ENCODE measurements at regions not wholly inside any gene's neighbourhood (a gene's known extent, or its start where the extent isn't known, plus 50 kb on each side); places are given as distances from the start of the nearest gene placed in this dataset.

DNA sequence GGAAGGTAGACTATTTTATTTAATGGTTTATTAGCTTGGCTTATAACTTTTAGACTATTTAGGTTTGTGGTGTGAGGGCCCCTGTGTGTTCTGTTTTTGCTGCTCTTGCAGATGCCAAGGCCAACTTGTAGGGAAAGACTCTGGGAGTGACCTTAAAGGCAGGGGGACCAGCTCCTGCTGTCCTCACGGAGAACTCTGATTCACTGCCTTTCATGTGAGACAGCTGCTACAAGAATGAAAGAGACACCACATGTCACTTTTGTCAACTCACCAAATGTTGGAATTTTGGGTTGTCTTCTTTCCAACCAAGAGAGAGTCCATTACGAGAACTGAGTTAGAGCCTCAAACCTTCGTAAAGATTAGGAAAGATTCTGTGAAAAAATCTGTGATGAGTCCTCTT is 258.3 kb upstream of the ADAMTSL1 start:
- no peaks in the 10 kb centered on the region for H3K27me3 Mint-ChIP-seq (ENCODE audit: low read depth)
- peaks cover 3% of the 10 kb centered on the region for H3K9me3 Mint-ChIP-seq (ENCODE audit: low read depth)
- H3K4me3 Mint-ChIP-seq (ENCODE audit: unreplicated experiment) = no peak overlapping the region
- no peak overlapping the region for H3K27ac Mint-ChIP-seq (ENCODE audit: unreplicated experiment)
- no peaks in the 10 kb centered on the region for H3K36me3 Mint-ChIP-seq (ENCODE audit: low read depth)
- DNase-seq (ENCODE audit: low spot score) = no peak
- TF ChIP-seq, protein P1, sequence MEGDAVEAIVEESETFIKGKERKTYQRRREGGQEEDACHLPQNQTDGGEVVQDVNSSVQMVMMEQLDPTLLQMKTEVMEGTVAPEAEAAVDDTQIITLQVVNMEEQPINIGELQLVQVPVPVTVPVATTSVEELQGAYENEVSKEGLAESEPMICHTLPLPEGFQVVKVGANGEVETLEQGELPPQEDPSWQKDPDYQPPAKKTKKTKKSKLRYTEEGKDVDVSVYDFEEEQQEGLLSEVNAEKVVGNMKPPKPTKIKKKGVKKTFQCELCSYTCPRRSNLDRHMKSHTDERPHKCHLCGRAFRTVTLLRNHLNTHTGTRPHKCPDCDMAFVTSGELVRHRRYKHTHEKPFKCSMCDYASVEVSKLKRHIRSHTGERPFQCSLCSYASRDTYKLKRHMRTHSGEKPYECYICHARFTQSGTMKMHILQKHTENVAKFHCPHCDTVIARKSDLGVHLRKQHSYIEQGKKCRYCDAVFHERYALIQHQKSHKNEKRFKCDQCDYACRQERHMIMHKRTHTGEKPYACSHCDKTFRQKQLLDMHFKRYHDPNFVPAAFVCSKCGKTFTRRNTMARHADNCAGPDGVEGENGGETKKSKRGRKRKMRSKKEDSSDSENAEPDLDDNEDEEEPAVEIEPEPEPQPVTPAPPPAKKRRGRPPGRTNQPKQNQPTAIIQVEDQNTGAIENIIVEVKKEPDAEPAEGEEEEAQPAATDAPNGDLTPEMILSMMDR (IDR thresholded peaks at IDR 0.05) = no peak
- peaks cover 3% of the 10 kb centered on the region for H3K4me1 Mint-ChIP-seq (ENCODE audit: low read depth)

DNA sequence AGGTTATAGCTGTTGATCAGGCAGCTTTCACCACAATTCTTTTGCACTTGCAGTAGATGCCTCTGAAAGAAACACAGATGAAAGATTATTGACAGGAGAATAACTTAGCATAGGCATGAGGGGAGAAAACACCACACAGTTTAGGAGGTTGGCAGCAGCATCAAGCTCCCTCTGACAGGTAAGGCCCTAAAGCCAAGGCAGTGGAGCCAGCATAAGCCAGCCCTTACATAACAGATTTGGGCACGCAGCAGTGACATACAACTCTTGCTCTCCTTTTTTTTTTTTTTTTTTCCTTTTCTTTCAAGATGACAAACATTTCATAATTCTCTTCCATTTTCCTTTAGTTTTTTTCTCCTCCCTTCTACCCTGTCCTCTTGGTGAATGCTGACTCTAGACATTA is 257.6 kb upstream of the ADAMTSL1 start:
- Mint-ChIP-seq H3K9me3 (ENCODE audit: low read depth) (peaks cover 3% of the 10 kb centered on the region), H3K27ac (ENCODE audit: unreplicated experiment) (no peak overlapping the region), H3K4me1 (ENCODE audit: low read depth) (peaks cover 3% of the 10 kb centered on the region), H3K36me3 (ENCODE audit: low read depth) (no peaks in the 10 kb centered on the region), H3K4me3 (ENCODE audit: unreplicated experiment) (no peak overlapping the region), H3K27me3 (ENCODE audit: low read depth) (no peaks in the 10 kb centered on the region)
- TF ChIP-seq, protein P1 (IDR thresholded peaks at IDR 0.05) = no peak
- DNase-seq (ENCODE audit: low spot score) = no peak

DNA sequence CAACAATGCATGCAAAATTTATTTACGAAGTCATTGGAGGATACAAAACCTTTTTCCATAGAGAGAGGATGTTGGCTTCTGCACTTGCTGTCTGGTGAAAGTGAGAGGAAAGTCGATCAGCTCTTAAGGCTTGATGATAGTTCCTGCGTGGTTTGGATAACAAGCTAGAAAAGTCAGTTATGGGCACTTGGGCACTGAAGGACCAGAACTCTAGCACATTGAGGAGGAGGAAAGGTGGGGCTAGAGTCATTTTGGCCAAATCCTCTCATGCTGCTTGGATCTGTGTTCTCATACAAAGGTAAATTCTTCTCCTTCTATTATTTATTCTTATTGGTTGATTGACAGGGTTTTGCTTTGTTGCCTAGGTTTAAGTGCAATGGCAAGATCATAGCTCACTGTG is 245.9 kb upstream of the ADAMTSL1 start:
- Mint-ChIP-seq H3K27ac (ENCODE audit: unreplicated experiment) (no peak overlapping the region), H3K27me3 (ENCODE audit: low read depth) (no peaks in the 10 kb centered on the region), H3K9me3 (ENCODE audit: low read depth) (no peaks in the 10 kb centered on the region), H3K4me3 (ENCODE audit: unreplicated experiment) (no peak overlapping the region), H3K4me1 (ENCODE audit: low read depth) (no peaks in the 10 kb centered on the region), H3K36me3 (ENCODE audit: low read depth) (no peaks in the 10 kb centered on the region)
- TF ChIP-seq, protein P1 (IDR thresholded peaks at IDR 0.05) = no peak
- no peak for DNase-seq (ENCODE audit: low spot score)

DNA sequence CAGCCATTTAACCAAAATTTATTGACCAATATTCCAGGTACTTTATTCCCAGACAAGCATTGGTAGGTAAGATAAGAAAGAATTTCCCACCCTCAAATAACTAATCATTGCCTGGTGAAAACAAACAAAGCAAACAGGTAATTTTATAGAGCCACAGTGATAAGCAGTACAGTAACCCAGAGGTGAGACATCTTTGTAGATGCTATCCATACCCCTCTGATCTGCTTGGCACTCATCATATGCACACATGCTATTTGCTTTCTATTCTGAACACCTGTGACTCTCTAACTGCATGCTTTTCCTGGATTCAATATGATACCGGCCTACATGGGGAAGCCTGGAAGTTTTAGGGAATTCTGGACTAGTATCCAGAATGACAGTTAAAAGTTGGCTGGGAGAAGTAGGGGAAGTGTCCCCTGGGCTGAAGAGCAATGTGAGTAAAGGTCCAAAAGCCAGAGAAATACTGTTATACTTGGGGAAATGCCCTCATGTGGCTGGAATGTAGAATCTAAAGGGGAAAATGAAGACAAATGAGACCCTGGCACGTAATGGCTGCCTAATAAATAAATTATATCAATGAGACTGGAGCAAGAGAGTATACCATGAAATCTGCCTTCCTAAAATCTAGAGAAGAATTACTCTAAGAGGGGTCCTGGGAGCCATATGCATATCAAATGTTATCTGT is 243.8 kb upstream of the ADAMTSL1 start:
- Mint-ChIP-seq H3K9me3 (ENCODE audit: low read depth) (no peaks in the 10 kb centered on the region), H3K36me3 (ENCODE audit: low read depth) (no peaks in the 10 kb centered on the region), H3K4me3 (ENCODE audit: unreplicated experiment) (no peak overlapping the region), H3K27ac (ENCODE audit: unreplicated experiment) (no peak overlapping the region), H3K4me1 (ENCODE audit: low read depth) (no peaks in the 10 kb centered on the region), H3K27me3 (ENCODE audit: low read depth) (no peaks in the 10 kb centered on the region)
- DNase-seq (ENCODE audit: low spot score) = no peak
- TF ChIP-seq, protein P1 (IDR thresholded peaks at IDR 0.05) = peak; percentile 43

DNA sequence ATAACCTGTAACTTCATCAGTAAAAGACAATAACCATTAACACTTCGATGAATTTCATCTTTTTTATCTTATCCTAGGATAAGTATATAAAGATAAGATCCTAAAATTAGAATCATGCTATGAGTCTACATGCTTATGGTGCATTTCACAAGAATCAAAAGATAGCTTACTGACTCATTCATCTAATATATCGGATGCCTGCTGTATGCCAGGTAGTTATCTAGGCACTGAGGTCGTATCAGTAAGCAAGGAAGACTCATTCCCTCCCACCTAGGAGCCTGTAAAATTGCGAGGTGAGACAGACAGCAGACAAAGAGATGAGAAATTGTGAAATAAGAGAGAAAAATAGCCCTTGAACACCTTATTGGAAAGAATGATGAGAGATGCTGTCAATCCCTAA is 240.6 kb upstream of the ADAMTSL1 start:
- Mint-ChIP-seq H3K27me3 (ENCODE audit: low read depth) (no peaks in the 10 kb centered on the region), H3K9me3 (ENCODE audit: low read depth) (no peaks in the 10 kb centered on the region), H3K4me3 (ENCODE audit: unreplicated experiment) (no peak overlapping the region), H3K27ac (ENCODE audit: unreplicated experiment) (no peak overlapping the region), H3K36me3 (ENCODE audit: low read depth) (no peaks in the 10 kb centered on the region), H3K4me1 (ENCODE audit: low read depth) (peaks cover 7% of the 10 kb centered on the region)
- DNase-seq (ENCODE audit: low spot score) = no peak
- TF ChIP-seq, protein P1 (IDR thresholded peaks at IDR 0.05) = no peak
